ENCODE measurements at regions not wholly inside any gene's neighbourhood (a gene's known extent, or its start where the extent isn't known, plus 50 kb on each side); places are given as distances from the start of the nearest gene placed in this dataset.
A peak's percentile ranks its signal among the peaks of the same experiment; 100 is the strongest.
"Not testable (repeated sequence)": the region's sequence is repeated elsewhere in the genome, so short reads cannot be mapped to it uniquely, and the experiment has no call there.

DNA sequence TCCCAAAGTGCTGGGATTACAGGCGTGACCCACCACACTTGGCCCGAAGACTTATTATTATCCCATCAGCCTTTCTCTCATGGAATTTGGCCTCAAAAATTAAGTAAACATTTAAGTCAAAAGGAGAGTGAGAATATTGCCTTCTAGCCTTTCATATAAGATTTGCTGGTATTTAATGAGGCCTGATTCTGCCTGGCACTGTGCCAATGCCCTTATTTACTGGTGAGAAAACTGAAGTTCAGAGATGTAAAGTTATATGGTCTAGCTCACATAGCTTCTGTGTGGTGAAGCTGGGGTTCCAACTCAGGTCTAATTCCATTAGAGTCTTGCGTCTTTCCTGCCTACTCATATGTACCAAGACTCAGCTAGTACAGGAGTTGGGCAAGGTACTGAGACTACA, 260.2 kb downstream of the SDHAF3 start:
- DNase-seq (ENCODE audit: low spot score) = no peak

DNA sequence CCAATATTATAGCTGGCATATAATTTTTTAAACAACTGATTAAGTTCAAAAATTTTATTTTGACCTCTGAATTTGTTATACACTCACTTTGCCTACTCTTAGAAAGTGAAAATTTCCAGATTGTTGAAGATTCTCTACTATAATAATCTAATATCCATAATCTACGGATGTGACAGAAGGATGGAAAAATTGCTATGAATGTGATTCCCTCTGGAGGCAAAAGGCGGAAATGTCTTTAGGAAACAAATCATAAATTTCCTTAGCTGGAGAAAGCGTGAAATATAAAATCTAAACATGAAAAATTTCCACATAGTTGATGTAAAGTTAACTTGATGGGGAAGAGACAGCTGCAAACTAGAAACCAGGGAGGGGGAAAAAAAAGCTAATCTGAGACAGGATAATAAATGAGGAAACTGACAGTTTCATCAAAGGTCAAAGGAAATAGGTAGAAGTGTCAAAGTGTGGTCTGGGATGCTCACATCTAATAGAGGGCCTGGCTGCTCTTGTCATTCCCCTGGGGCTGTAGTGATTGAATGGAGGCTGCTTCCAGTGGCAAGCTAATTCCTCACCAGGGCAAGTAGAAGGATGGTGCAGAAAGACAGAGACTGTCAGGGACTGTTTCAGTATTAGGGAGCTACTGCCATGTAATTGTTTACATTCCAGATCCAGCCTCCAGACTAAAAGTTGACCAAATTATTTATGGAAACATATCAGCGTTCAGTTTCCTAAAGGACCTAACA, 264.5 kb downstream of the SDHAF3 start:
- no peak for DNase-seq (ENCODE audit: low spot score)

DNA sequence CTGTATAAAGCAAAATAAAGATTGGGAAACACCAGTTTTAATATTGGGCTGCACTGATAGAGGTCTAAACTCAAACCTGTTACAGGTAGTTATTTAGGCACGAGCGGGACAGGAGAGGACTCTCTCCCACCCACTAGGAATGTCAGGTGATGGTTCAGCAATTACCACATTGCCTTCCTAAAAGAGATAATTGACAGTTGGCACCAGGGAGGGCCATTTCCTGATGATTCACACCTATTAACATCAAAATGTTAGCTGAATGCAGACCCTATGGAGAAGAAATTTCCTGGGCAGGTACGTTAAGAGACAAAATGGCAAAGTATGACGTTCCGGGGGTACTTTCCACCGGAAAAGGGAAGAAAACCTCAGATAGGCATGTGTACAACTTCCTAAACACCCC, 272.6 kb downstream of the SDHAF3 start:
- no peak for DNase-seq (ENCODE audit: low spot score)

DNA sequence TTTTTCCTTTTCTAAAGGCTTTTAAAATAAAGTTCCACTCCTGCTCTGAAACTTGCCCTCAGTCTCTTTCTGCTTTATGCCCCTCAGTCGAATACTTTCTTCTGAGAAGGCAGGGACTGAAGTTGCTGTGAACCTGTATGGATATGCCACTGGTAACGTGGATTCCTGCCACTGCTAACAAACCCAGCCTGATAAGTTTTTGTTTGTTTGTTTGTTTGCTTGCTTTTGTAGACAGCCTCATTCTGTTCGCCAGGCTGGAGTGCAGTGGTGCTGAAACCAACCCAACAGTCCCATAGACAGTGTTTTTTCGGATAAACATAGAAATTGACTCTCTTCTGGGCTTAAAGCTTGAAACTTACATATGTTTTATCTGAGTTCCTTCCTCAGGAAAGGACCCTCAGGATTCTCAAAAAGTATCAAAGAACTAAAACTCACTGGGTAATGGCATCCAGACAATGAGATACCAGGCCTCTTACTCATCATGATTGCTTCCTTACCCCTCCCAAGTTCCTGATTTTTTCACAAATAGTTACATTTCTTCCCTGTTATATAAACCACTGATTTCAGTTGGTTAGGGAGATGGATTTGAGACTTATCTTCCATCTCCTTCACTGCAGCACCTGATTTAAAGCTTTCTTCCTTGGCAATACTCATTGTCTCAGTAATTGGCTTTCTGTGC, 273.6 kb downstream of the SDHAF3 start:
- no peak for DNase-seq (ENCODE audit: low spot score)

DNA sequence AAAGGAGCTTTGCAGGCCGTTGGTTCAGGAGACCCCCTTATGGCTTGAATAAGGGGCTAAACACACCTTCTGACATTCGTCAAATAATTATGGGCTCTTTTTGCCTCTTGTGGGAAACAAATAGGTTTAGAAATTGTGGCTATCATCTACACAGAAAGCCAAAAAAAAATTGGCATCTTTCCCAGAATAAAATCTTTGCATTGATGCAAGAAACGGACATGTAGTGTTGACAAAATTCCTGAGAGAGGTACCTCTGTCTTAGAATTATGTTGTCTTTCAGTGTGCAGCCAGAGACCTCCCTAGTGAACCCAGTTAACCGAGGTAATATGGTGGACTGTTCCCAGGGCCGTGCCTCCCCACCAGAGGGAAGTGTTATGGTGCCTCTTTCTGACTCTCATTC, 283.9 kb downstream of the SDHAF3 start:
- DNase-seq (ENCODE audit: low spot score) = no peak

DNA sequence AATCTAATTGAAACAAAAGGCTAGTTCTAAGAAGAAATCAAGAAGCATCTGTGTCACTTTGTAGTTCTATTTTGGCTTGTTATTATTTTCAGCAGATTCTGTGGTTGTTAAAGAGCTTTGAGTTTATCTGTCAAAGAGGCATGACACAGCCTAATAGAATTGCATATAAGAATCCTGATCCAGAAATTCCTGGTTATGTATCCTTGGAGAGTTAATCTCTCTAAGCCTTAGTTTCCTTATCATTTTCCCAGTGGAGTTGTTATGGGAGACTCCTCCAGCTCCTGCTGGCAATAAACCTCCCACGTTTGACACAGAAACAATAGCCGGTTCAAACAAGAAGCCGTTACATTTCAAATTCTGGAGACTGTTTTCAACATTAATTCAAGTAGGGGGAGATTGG, 288.3 kb downstream of the SDHAF3 start:
- no peak for DNase-seq (ENCODE audit: low spot score)

DNA sequence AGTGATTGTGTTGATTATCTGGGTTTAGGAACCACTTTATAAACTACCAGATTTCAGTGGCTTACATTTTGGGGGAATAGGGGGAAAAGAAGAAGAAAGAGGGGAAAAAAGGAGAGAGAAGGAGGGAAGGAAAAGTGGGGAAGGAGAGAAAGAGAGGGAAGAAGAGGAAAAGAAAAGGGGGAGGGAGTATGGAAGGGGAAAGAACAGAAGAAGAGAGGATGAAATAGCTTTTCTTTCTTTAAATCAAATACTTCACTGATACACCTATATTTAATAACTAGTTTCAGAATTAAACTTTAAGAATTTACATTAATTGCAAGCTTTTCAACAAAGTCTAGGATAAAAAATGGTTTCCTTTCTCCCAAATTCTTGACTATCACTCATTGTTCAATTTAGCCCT, 289.6 kb downstream of the SDHAF3 start:
- no peak for DNase-seq (ENCODE audit: low spot score)

DNA sequence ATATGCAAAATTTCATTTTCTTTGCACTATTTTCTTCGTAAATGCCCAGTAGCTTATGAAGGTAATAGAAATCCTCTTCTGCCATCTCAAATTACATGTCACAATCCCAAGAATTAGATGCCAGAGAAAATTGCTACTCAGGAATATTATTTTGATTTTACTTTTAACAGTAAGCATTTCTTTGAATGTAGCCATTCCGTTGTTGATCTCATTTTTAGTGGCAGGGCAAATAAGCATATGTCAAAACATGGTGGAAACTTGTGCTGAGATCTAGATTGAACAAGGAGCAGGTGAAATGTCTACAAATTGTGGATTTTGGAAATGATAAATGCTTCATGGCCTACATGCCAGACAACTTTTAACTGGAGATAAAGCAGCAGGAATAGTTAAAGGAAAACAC, 291.8 kb downstream of the SDHAF3 start:
- no peak for DNase-seq (ENCODE audit: low spot score)

DNA sequence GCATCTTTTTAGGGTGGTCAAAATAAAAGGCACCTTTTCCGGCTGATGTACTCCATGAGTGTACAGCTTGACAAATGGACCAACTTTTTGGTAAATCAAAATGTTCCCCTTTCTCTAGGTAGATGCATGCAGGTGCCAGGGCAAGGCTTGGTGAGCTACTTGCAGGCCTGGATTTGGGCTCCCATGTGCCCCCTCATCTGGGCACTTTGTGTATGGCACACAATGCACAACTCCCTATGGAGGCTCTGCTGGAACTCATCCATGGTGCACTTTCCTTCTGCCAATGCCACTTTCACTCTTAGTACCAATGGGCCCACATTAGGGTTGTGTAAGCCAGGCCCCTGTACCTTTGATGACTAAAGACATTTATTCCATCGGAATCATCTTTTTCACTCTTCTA, 300.8 kb downstream of the SDHAF3 start:
- DNase-seq (ENCODE audit: low spot score) = peak; percentile 19

DNA sequence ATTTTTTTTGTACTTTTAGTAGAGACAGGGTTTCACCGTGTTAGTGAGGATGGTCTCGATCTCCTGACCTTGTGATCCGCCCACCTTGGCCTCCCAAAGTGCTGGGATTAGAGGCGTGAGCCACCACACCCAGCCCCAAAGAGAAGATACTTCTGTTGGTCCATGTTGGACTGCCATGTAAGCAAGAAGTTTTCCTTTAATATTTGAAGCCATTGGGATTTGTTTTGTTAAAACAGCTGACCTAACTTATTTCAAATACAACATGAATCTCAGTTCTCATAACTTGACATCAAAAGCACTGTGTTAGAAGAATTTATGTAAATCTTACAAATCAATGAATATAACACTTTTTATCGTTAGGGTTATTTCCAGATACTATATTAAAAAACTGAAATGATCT, 302.4 kb downstream of the SDHAF3 start:
- DNase-seq (ENCODE audit: low spot score) = no peak

DNA sequence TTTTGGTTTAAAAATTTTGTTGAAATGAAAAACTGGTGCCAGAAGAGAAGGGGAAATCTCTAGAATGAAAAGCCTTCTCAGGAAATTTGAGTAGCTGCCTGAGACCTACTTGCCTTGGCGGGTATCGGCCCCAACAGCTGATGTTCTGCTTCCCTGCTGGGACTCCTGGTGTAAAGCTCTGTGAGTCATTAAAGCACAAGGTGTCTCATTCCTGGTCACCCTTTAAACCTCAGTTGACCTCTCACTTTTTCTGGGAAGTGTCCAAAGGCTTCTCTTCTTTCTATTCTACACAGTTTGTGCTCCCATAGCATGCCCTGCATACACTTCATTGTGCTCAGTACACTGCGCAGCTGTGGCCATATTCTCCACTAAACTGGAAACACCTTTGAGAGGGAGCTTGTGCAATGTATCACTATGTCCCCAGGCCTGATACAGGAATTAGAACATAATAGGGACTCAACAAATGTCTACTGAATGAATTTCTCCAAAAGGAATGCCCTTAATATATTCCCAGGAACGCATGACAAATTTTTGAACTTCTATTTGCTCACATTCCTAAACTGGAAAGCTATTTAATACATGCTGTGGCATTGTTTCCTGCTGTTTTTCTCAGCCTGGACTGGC, 303.9 kb downstream of the SDHAF3 start:
- DNase-seq (ENCODE audit: low spot score) = peak; percentile 62

DNA sequence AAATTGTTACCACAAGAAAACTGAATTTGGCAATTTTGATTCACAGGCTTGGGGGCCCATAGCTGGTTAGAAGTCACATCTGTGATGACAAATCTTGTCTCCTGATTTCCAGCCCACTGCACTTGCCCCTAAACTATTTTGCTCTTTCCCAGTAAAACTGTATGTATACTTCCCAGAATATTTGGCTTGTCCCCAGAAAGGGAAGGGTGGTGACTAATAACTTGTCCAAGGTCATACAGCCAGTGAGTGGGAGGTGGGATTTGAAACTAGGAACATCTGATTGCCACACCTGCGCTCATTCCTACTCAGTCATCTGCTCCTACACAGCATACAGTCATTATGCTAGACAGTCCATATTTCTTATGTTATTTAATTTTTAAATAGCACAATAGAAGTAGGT, 304.5 kb downstream of the SDHAF3 start:
- peak; percentile 49 for DNase-seq (ENCODE audit: low spot score)

DNA sequence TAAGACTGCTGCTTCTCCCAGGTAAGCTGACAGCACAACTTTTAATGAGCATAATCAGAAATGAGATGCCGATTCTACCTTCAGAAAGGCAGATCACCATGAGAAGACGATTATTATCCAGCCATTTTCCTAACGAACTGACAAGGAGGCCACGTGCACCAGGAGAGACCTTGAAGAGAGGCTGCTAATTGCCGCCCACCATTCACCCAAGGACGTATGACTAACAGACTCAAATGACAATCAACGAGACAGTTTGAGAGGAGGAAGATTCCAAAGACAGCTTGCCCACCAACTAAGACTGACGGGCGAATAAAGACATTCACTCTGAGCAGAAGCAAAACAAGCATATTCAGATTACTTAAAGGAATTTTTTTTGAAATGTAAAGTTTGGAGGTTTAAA, 301.9 kb upstream of the TAC1 start:
- DNase-seq (ENCODE audit: low spot score) = no peak

DNA sequence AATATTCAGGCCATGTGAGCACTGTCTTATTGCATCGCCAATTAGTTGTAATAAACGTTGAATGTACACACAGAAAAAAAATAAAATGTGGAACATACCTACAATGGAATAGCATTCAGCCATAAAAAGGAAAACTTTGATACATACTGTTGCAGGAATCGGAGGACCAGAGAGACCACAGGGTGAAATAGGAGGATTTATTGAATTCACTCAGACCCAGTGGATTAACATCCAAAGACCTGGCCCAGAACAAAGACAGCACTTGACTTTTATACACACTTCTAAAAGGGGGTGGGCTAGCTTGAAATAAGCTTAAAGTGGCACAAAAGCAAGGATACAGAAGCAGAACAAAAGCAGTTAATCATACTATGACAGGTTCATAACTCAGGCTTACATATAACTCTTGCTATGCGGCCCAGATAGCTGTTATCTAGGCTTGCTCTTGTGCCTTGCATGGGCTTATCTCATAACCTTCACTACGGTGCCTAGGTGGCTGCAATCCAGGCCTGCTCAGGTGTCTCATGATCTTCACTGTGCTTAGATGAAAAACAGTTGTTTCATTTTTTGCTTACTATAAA, 292.2 kb upstream of the TAC1 start:
- no peak for DNase-seq (ENCODE audit: low spot score)

DNA sequence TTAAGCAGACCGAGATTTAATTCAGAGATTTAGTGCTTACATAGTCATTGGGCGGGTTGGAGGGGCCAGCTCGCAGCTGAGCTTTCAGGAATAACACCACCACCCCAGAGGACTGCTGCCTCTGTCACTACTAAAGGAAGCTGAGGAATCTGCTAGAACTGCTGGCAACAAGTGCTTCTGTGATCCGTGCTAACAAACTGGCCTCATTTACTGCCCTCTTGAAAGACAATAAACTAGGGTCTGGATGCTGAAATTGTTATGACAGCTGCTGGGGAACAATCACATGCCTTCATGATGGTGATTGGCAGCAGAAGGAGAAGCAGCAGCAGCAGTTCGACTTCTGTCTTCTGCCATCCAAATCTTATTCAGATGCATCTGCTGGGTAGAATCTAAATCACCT, 285.5 kb upstream of the TAC1 start:
- no peak for DNase-seq (ENCODE audit: low spot score)

DNA sequence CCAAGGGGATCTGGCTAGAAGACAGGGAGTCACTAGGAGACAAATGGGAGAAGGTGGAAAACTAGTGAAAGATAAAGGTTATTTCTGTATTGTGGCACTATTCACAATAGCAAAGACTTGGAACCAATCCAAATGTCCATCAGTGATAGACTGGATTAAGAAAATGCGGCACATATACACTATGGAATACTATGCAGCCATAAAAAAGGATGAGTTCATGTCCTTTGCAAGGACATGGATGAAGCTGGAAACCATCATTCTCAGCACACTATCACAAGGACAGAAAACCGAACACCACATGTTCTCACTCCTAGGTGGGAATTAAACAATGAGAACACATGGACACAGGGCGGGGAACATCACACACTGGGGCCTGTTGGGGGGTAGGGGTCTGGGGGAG, 282.4 kb upstream of the TAC1 start:
- DNase-seq (ENCODE audit: low spot score) = not testable (repeated sequence)

DNA sequence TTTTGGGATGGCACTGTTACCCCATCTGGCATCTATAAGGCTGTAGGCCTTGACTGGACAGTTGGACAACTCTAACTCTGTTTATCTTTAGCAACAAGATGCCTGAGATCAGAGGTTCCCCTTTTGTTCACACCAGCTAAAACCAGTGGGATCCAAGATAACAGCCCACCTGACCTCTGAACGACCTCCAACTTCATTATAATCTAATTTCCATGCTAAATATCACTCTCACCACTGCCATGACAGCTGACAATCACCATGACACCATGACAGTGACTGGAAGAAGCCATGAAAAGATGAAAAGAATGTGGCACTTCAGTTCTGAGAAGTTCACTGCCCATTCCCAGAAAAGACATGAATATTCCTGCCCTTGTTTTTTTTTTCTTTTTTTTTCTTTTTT, 281.4 kb upstream of the TAC1 start:
- DNase-seq (ENCODE audit: low spot score) = no peak

DNA sequence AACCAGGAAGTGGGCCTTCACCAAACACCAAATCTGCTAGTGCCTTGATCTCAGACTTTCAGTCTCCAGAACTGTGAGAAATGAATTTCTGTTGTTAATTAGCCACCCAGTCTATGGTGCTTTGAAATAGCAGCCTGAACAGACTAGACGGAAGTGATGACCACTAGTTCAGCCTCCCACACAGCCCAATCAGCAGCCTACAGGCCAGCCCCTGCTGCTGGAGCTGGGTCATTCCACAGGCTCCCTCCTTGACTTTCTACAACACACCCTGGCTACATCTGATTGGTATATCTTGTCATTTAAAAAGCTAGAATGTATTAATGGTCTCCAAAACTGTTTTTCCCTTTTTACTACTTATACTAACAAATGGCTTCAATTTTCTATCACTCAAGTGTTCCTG, 277.2 kb upstream of the TAC1 start:
- no peak for DNase-seq (ENCODE audit: low spot score)

DNA sequence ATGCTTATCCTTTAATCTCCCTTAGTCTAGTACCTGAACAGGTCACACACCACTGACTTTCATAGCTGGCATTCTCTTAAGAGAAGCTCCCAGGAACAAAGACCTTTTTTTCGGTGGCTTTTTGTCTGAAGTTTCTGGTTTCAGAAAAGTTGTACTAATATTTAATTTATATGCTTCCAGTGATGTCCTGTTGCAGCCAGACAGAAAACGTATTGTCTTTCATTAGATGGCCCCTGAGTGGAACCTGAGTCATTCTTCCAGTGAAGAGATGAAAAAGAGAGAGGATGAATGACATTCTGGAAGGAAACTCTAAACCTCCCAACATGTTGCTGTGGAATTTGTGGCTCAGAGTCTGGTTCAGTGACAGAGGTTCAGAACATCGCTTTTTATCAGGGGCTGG, 274.8 kb upstream of the TAC1 start:
- no peak for DNase-seq (ENCODE audit: low spot score)

DNA sequence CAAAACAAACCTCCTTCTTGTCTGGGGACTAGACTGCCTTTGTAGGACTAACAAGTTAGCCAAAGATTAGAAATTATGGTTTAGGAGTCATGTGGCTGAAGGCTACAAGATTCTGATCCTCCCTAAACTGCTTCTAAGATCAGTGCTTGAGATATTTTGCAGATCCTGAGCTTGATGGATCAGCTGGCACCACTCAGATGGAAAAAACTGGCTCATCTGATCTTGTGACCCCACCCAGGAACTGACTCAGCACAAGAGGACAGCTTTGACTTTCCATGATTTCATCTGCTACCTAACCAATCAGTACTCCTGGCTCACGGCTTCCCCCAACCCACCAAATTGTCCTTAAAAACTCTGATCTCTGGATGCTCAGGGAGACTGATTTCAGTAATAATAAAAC, 271.5 kb upstream of the TAC1 start:
- DNase-seq (ENCODE audit: low spot score) = peak; percentile 60

DNA sequence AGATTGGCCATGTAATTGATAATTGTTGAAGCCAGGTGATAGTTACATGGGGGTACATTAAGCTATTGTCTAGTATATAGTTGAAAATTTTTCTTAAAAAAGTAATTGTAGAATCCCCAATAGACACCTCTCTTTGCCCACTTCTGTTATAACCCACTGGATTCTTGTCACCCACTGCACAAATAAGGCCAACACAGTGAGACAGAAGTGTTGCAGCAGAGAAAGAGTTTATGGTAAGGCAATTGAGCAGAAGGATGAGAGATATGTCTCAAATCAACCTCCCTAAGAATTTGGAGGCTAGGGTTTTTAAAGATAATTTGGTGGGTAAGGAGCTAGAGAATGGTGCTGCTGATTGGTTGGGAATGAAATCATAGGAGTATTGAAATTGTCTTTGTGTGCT, 270.3 kb upstream of the TAC1 start:
- DNase-seq (ENCODE audit: low spot score) = no peak

DNA sequence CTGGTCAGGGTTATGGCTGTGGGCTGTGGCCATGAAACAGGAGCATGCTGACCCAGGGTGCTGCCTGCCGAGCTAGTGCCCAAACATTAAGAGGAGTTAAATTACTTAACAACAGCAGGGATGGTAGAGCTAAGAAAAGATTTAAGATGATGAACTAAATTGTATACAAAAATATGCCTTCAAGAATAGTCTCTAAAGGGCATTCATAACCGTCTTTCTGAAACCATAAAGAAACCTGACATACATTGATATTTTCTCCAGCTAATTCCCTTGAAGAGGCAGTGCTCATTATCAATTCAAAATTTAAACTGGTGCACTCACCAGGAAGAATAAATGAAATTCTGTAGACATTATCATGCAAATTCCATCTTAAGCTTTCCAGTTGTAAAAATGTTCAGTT, 265.8 kb upstream of the TAC1 start:
- no peak for DNase-seq (ENCODE audit: low spot score)

Measured in RKO (cell line).